HG03108 (cell line): ENCODE measurements at regions not wholly inside any gene's neighbourhood (a gene's known extent, or its start where the extent isn't known, plus 50 kb on each side); places are given as distances from the start of the nearest gene placed in this dataset.
"Not testable (repeated sequence)": the region's sequence is repeated elsewhere in the genome, so short reads cannot be mapped to it uniquely, and the experiment has no call there.

Experiments used
- ATAC-seq: cut with Tn5 transposase; IDR thresholded peaks from one replicate; pipeline ENCODE4 v1.9.1; 2021; ENCODE audit warnings: moderate library complexity; ENCODE audit not compliant: unreplicated experiment

- ATAC-seq, result not testable (repeated sequence)
Observed at GRCh38 chr12:131229079-131229425, 275.3 kb downstream of the ADGRD1 start.

DNA sequence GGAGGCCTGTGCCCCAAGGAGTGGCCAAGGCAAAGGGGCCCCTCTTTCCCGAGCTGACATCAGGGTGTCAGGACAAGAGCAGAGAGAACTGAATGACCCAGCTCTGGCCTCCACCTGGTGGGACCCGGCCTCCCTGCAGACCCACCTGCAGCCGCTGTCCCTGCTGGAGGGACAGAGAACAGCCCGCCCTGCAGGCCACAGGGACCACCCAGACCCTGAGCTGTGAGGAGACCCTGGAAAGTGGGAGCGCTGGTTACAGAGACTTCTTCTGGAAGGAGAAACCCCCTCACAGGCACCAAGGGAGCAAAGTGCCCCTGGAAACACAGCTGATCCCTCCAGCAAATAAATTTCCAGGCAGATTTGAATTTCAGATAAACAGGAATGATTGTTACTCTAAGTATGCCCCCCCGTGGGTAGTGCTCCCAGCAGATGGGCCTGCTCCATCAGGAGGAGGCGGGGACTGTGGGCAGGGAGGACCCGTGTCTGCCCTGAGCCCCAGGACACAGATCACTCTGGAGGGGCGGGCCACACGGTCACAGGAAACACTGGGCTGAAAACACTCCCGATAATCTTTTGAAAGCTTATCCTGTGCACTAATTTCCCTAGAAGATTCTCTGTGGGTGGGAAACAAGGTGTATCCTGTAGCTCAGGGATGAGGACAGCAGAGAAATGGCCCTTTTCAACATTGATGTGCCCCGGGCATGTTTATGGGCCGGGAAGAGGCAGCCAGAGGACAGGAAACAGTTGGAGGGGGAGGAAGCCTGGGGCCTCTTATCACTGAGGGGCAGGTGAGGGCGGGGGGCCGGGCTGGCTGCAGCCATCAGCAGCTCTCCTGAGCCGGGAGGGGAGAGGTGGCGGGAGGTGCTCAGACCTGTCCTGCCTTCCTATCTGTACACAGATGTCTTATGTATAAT, 276.0 kb downstream of the ADGRD1 start:
- no peak for ATAC-seq

DNA sequence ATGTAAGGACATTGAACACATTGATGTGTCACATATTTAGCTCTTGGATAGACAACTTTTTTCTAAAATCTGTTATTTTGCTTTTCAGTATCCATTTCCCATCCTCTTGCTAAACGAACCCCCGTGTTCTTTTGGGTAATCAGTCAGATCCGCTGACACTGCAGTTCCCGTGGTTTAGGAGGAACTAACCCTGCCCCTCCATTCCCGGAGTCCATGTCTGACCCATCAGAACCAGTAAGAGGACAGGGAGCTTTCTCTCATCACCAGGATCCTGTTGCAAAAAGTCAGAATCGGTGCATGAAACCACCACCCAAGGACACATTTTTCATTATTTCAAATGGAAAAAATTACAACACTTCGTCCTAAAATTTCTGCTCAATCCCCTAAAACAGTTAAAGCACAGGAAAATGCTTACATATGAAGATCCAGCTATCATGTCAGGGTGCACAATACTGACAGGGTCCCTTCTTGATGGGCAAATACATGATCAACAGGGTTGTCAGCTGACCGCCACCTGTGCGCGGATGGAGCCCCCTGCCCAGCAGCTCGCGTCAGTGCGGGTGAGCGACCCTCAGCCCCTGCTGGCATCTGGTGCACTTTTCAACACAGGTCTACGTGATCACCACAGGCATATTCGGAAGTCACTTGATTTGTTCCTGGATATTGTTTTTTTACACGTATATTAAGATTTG, 276.8 kb downstream of the ADGRD1 start:
- ATAC-seq, result no peak

- ATAC-seq, result no peak
Observed at GRCh38 chr12:131231032-131231980, 277.6 kb downstream of the ADGRD1 start.

DNA sequence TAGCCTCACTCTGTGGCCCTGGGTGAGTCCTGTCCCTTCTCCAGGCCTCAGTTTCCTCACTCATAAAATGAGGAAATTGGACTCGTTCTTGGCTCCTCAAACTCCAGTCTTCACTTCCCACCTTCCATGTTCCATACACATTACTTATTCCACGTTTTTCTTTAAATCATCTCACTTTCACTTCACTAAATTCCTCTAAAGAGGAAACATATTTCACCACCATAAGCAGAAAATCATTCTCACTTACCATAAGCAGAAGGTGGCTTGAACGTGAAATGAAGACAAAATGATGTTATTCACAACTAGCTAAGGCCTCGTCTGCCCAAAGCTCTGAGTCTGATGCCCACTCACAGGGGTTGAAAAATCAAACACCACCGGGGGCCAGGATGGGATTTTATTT, 278.3 kb downstream of the ADGRD1 start:
- ATAC-seq, result no peak

GRCh38 chr12:131232872-131233271, 279.2 kb downstream of the ADGRD1 start:
- ATAC-seq, result not testable (repeated sequence)

DNA sequence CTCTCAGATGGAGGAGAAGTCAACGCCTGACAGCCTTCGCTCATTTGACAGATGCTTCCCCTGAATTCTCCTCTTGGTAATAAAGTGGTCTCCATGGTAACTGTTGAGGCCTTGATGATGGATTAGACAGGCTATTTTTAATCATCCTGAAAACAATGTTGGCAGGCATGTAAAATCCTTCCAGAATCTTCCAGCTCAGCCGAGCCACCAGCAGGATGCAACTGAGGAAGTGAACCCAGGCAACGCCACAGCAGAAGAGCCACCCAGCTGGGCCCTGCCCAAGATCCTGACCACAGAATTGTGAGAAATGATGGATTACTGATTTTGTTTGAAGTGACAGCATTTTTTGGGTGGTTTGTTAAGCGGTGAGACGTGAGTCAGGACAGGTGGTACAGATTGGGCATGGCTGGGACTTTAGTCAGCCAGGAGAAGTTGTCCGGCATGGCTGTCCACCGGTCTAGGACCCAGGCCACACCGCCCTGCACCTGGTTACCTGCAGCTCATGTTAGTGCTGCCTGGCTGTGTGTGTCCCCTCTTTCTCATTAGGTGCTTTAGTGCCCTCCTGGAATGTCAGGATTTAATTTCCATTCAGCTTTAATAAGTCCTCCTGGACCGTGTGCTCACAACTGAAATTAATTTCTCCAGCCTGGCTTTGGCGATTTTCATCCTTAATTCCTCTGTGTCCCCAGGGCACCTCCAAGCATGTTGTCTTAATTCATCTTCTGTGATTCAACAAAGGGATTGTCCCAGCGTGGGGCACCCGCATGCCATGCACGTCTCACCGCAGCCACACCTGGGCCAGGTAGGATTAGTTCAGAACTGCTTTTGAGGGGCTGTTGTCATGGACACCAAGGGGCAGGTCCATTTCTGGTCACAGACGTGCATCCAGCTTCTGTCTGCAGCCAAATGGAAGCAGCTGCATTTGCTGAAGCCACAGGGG, 280.4 kb downstream of the ADGRD1 start:
- not testable (repeated sequence) for ATAC-seq

- ATAC-seq, result not testable (repeated sequence)
Observed at GRCh38 chr12:131234841-131235271, 281.1 kb downstream of the ADGRD1 start.

DNA sequence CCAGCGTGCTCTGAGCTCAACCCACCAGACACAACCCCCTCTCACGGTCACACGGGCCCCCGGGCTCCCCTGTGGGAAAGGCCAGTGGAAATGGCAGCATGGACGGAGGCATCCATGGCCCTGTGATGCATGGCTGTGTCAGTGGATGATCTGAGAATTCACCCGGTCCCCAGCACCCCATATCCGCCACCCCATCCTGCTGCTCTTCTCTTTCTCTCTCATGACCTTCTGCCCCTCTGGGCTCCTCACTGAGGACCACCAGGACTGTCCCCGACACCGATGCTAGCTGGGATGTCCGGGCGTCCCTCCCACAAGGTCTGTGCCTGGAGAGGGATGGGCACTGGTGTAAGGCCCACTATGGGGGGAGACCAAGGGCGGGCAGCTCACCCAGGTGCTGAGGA, 282.2 kb downstream of the ADGRD1 start:
- ATAC-seq, result no peak

- peak; percentile 72 for ATAC-seq
Observed at GRCh38 chr12:131239384-131240094, 285.8 kb downstream of the ADGRD1 start.

DNA sequence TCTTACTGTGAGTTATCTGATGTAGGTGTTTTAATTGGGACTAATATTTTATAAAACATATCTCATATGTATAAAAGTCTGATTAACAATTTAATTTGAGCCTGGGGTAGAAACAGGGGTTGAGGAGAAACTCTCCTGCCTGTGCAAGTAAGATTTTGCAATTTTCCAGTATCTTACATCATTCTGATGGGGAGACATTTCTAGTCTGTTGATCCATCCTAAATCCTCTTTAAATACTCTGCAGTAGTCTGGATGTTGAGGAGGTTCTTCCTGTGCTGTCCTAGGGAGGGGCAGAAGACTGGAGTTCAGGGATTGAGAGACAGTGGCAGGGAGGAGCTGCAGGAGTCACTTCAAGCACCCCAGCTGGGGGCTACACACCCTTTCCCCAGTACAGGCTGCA, 287.8 kb downstream of the ADGRD1 start:
- ATAC-seq, result no peak

DNA sequence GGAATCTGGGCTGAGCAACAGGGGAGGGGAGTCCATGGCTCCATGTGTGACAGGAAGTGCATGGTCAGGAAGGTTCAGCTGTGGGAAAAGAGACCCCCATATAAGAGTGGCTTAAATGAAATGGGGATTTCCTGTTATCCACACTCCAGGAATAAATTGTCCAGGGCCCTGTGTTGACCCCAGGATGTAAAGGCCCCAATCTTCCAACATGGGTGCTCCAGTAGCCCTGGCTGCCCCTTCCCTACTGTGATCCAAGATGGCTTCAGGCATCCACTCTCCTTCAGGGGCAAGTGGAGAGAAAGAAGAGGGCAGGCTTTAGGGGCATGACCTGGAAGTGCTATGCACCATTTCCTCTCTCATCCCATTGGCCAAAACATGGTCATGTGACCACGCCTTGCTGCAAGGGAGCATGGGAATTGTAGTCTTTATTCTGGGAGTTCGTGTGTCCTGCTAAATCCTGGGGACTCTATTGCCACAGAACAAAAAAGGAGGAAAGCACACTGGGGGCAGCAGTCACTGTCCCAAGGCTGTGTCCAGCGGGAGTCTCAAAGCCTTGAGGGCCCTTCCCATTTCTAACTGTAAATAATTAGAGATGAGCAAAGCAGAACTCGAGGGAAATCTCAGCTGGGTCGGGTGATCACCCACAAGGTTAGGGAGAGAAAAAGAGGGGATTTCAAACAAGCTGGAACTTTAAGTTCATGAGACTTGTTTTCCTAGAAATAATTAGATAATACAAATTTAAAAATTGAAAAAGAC, 289.2 kb downstream of the ADGRD1 start:
- ATAC-seq, result no peak

DNA sequence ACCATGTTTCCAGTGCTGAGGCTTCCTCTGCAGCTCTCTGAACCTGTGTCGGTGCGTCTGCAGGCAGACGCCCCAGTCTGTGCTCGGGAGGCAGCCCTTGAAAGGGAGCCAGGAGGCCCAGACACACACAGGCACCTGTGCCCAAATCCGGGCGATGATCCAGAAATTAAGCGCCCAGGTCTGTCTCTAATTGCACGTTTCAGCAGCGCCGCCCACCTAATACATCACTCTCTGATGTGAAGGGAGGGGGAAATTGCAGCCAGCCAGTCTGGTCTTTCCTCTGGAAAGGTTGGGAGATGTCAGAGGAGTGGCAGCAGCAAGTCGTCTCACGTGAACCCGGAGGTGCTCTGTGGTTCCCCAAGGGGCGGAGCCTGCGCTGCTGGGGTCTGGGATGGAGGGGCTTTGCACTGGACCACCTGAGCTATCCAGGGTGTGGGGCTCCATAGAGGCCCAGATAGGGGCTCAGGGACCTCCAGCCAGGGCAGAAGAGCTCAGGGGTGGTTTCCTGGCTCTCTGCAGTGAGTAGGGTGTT, 290.5 kb downstream of the ADGRD1 start:
- not testable (repeated sequence) for ATAC-seq

GRCh38 chr12:131245161-131245560, 291.5 kb downstream of the ADGRD1 start:
- ATAC-seq, result not testable (repeated sequence)

GRCh38 chr12:131245564-131246355, 292.1 kb downstream of the ADGRD1 start:
- ATAC-seq, result no peak

DNA sequence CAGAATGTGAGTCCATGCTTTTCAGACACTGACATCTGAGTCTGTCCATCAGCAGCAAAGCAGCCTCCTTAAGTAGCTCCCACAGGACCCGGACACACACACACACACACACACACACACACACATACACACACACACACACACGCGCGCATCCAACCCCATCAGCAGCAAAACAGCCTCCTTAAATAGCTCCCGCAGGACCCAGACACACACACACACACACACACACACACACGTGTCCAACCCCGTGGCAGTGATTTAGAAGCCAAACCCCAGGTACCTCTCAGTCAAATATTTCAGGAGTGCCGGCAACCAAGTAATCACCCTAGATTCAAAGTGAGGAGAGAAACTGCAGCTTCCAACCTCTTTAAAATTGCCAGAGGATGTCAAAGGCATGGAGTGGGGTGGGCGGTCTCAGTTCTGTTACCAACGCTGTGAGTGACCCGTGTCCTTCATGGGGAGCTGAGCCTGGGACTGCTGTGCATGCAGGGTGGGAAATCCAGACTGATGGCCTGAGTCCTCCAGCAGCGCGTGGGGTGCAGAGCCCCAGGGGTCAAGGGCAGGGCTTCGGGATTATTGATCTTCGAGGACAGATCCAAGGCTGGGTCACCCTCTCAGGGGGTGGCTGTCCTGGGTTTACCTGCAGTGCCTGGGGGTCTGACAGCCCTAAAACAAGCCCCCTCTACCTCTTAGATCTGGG, 293.5 kb downstream of the ADGRD1 start:
- ATAC-seq, result not testable (repeated sequence)

GRCh38 chr12:131247875-131248274, 294.2 kb downstream of the ADGRD1 start:
- not testable (repeated sequence) for ATAC-seq
